DMS79 treated with DMSO at 0.1 percent for 48 hours (cell line): ENCODE measurements at regions not wholly inside any gene's neighbourhood (a gene's known extent, or its start where the extent isn't known, plus 50 kb on each side); places are given as distances from the start of the nearest gene placed in this dataset.
"Not testable (repeated sequence)": the region's sequence is repeated elsewhere in the genome, so short reads cannot be mapped to it uniquely, and the experiment has no call there.

ENCODE experiments used
- DNase-seq: peaks from one replicate; lab custom pipeline; 2025; lab: John Stamatoyannopoulos, UW

DNA sequence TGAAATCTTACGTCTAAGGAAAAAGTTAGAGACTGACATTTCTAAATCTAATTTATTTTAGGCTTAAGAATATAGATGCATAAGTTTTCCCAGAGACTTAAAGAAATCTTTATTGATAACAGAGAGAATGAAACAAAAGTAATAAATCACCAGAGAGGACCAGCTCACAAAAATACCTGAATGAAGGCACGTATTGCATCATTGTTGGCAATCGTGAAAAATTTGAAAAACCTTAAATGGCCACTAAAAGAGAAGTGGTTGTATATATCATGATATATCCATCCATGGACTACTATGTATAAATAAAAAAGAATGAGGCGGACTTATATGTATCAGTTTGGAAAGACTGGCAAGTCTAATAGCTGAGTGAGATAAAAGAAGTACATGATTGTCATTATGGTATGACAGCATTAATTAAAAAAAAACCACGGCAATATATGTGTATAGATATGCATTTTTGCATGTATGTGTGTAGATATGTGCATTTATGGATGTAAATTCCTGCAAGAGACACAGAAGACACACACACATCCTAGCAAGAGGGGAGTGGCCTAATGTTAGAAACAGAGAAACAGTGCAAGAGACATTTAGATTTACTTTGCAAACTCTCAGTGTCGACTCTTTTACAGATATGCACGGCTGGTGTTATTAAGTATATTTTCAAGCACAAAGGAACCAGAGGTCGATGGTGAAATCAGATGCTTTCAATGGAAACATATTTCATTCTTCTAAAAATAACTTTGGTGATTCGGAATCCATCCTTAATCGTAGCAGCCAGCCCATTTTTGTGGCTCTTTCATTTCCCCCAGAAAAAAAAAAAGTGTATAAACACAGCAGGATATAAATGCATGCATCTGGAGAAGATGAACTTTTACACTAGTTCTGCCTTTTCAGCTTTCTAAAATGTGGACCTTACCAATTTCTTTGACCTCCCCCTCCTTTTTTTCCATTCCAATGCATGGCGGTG lies 156.1 kb upstream of the SALL4 start:
- no peak for DNase-seq

DNA sequence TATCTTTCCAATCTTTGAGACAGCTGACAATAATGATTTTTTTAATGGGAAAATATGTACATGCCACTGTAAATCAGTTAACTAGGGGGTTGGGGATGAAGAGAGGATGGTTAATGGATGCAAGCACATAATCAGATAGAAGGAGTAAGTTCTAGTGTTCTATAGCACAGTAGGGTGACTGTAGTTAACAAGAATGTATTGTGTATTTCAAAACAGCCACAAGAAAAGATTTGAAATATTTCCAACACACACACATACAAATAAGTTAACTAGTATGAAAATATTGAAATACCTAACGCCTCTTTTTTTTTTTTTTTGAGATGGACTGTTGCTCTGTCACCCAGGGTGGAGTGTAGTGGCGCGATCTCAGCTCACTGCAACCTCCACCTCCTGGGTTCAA lies 153.4 kb upstream of the SALL4 start:
- DNase-seq: no peak

DNA sequence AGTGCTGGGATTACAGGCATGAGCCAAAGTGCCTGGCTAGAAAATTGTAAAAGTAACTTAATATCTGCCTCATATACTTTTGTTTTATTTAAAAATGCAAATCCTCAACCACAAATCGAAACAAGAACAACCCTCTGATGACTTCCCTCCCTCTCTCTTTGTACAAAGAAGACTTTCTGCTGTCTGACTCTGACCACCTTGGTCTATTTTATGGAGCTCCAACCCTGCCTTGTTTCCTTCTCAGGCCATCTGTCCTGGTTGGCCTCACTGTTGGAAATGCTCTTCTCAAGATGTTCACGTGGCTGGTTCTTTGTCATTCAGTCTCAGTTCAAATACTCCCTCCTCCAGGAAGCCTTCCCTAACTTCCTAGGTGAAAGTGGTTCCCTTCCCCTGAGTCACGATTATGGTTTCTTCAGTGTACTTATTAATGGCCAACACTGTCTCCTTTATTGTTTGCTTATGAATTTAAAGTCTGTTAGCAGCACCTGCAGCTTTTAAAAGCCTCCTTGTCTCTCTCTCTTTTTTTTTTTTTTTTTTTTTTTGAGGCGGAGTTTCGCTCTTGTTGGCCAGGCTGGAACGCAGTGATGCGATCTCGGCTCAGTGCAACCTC lies 151.5 kb upstream of the SALL4 start:
- no peak for DNase-seq

DNA sequence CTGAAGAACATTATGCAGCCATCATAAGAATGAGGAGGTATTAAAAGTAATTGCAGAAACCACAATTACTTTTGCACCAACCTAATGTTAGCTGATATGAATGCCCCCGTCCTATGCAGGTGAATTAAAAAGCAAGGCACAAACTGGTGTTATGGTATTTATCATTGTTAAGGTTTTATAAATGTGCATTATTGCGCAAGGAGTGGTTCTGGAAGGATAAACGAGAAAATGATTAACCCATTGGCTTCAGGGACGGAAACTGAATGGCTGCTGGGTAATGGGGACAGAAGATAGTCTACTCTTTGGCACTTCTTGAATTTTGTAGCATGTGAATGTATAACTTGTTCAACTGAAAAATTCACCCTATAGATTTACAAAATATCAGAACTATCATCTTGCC lies 148.6 kb upstream of the SALL4 start:
- DNase-seq: no peak

DNA sequence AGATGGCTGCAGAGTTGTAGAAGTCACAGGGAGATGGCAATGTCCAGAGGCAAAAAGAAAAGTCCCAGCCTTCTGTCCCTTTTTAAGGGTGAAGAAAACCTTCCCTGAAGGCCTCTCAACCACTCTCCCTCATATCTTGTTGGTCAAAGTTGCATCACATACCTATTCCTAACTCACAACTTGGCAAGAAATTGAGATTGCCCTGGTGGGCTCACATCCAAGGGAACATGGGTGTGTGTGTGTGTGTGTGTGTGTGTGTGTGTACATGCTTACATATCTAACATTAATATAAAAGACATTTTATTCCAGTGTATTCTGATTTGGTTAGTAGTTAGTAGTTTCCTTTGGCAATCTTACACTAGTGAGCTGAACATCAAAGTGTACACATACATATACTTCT lies 144.3 kb upstream of the SALL4 start:
- no peak for DNase-seq

DNA sequence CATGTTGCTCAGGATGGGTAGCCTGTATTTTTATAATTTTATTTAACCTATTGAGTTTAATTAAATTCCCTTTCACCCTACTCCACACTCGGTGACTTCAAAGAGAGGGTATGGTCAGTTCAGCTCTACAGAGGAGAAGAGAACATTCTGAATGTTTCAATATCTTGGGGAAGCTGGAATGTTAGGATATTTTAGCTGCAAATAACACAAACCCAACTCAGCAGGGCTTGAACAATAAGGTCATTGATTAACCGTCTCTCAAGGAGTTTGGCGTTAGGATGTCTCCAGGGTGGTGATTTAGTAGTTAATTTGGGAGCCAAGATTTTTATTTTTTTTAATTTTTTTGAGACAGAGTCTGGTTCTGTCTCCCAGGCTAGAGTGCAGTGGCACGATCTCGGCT lies 143.6 kb upstream of the SALL4 start:
- no peak for DNase-seq

DNA sequence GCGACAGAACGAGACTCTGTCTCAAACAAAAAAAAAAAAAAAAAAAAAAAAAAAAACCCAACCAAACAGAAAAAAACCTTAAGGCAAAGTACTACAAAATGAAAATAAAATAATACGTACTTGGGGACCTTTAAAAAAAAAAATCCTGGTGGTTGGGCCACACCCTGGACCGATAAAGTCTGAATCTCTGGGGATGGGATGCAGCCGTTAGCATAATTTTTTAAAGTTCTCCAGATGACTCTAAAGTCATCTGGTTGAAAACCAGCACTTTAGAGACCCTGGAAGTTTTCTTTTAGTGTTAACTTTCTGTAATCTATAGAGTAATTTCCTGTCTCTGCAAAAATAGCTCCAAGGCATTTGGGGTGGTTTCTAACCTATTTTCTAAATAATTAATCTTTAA lies 142.9 kb upstream of the SALL4 start:
- no peak for DNase-seq

DNA sequence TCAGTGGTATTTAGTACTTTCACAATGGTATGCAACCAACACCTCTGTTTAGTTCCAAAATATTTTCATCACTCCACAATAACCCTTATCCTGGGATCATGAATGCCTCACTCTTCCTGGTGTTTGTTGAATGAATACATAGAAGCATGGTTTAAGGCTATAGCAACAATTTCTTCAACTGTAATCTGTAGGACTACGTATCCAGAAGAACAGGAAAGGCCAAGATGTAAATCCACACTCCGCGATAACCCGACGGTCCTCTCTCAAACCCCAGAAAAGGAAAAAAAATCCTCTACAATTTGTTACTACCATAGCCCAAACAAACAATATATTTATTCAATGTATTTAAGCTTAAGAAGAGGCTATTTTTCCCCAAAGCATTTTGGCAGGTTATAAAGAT lies 141.4 kb upstream of the SALL4 start:
- DNase-seq: no peak

DNA sequence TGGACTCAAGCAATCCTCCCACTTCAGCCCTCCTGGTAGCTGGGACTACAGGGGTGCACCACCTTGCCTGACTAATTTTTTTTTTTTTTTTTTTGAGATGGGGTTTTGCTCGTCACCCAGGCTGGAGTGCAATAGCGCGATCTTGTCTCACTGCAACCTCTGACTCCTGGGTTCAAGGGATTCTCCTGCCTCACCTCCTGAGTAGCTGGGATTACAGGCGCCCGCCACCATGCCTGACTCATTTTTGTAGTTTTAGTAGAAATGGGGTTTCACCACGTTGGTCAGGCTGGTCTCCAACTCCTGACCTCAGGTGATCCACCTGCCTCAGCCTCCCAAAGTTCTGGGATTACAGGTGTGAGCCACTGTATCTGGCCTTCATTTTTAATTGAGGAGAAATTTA lies 141.0 kb upstream of the SALL4 start:
- not testable (repeated sequence) for DNase-seq

DNA sequence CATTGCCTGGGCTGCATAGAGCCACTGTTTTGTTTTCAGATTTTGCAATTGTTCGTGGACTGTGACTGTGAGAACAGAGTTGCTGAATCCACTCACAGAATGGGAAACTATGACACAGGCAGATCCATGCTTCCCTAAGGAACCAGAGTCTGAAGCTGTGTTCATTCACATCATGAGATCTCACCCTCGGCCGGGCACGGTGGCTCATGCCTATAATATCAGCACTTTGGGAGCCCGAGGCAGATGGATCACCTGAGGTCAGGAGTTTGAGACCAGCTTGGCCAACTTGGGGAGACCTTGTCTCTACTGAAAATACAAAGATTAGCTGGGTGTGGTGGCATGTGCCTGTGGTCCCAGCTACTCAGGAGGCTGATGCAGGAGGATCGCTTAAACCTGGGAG lies 139.2 kb upstream of the SALL4 start:
- DNase-seq: no peak

DNA sequence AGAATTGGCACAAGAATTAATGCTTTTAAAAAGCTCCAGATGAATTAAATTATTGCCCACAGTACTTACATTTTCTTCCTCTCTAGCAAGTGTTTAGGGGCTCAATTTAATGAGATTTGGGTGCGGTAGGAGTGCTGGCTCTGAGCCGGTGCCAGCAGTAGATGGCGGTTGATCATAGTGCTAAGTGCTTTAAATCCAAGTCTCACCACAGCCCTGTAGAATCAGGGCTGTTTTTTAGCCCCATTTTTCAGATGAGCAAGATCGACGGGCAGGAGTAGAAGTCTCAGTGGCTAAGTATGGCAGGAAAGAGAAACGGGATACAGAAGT lies 136.9 kb upstream of the SALL4 start:
- DNase-seq: no peak

DNA sequence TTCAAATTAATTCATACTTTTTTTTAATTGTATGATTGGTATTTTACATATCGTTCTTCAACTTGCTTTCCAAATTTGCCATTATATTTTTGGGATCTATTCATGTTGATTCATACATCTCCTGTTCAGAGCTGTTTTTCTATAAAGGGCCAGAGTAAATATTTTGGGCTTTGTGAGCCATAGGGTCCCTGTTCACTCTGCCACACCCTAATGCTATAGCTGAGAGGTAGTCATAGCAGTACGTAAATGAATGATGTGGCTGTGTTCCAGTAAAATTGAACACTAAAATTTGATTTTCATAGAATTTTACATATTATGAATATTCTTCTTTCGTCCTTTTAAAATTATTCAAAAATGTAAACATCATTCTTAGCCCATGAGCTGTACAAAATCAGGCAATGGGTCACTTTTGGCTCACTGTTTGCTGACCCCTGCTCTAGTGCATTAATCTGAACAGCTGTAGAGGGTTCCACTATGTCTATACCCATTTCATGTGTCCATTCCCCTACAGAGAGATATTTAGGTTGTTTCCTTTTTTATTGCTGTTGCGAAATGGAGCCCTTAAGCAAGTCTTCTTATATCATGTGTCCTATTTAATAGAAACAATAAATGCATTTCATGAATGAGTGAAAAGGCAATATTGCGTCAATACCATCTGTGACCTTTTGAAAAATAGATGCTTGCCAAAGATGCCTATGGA lies 136.4 kb upstream of the SALL4 start:
- DNase-seq: no peak

DNA sequence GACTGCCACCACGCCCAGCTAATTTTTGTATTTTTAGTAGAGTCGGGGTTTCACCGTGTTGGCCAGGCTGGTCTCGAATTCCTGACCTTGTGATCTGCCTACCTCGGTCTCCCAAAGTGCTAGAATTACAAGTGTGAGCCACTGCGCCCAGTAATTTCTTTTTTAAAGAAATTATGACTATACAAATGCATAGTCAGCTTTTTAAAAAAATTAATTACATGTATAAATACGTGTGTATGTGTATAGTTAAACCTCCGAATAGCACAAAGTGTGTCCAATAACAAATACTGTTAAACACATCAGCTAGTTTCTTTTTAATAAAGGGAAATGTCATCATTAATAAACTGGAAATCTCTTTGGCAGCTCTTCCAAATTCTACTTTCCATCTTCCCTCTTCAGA lies 135.5 kb upstream of the SALL4 start:
- DNase-seq: no peak

DNA sequence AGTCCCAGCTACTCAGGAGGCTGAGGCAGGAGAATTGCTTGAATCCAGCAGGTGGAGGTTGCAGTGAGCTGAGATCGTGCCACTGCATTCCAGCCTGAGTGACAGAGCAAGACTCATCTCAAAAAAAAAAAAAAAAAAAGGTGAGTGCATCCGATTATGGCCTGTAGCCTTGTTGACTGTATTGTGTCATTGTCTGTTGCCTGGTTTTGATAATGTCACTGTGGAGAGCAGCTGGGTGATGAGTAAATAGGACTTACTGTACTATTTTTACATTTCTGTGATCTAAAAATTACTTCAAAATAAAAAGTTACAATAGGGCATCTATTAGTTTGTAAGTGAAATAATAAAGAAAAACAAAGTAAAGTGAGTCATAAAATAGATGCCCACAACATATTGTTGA lies 134.1 kb upstream of the SALL4 start:
- no peak for DNase-seq

DNA sequence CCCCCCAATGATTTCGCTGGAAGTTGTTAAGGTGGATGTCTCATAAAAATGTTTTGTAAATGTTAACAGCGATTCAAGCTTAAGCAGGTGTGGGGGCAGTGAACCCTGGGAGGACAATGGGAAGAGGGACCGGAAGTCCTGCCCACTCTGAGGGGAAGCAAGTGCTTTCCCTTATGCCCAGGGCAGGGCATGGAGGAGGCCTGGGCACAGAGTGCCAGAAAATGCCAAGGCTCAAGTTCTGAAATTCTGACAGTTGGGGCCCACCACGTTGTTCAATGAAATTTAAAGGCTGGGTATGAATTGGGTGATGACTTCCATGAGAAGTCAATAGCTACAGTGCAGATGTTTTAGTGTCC lies 132.7 kb upstream of the SALL4 start:
- no peak for DNase-seq

DNA sequence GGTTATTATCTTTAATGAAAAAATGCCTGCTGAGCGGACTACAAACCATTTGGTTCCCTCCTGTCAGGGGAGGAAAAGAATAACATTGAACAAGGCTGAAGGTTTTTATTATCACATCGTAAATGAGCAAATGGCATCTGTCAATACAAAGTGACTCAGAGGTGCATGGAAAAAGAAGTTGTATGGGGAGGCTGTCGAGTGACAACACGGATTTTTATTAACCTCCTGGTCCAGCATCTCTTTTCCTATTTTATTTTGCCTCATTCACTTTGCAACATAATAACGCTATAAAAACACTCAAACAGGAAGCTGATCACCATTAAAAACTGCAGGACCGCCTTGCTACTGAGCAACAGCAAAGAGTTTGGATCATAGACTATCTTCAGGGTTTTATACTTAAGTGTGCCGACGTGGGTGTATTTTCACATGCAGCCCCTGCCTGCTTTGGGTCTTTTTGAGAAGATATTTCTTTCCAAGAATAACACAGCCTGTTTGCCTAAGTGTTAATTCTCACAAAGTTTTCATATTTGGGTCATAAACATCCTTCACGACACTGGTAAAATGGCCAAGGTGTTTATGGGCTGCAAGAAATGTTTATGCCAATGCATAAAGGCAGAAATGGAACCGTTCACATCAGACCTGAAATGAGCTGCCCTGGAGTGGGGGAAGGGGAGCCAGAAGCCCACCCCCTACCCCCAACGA lies 132.1 kb upstream of the SALL4 start:
- no peak for DNase-seq

DNA sequence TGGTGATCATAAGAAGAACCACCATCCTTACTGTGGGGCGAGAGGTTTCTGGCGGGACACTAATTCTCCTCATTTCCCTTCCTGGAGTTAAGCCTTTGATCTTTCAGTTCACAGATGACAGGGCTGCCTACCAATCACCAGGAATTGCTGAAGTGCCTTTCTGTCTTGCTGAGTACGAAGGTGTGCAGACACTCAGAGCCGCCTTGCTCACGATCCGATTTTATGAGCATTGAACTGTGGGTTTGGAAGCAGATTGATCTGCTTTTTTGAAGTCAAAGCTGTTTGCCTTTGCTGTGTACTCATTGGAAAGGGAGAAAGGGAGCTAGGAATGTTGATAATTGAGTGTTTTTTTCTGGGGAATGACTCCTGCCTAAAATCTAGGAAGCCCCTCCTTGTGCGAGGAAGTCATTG lies 129.1 kb upstream of the SALL4 start:
- no peak for DNase-seq

DNA sequence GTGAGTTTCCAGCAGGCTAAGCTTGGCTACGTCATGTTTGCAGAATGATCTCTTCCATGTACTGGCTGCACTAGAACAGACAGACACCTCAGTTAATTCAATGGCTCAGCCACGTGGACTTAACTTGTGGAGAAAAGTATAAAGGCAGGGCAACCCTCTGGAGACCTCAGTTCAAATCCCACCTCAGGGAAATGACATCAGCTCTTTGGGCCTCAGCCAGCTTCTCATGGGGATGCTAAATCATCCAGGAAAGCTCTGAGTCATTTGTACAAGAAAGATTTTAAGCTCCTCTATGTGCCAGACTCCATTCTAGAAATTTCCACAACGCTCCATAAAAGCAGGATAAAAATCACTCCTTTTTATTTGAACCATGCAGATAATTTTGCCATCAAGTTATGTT lies 128.5 kb upstream of the SALL4 start:
- no peak for DNase-seq

DNA sequence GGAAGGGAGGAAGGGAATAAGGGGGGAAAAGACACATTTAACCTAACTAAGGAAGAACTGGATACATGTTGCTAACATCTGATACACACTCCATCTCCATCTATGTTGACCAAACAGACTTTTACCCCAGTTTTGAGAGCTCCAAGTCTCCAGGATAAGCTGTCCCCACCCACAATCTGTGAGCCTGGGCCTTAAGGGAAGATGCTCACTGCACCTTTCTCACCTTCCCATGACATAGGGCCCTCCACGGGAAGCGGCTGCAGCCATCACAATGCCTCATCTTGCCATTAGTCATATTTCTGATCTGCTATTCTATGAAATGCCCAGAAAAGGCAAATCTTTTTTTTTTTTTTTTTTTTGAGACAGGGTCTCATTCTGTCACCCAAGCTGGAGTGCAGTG lies 126.6 kb upstream of the SALL4 start:
- no peak for DNase-seq

DNA sequence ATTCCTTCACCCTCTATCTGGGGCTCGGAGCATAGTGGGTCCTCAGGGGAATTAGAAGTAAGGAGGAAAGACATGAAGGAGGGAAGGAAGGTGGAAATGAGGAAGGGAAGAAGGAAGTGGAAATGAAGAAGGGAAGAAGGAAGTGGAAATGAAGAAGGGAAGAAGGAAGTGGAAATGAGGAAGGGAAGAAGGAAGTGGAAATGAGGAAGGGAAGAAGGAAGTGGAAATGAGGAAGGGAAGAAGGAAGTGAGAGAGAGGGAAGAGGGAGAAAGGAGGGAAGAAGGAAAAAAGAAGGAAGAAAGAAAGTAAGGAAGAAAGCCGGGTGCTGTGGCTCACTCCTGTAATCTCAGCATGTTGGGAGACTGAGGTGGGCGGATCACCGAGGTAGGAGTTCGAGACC lies 125.6 kb upstream of the SALL4 start:
- DNase-seq: not testable (repeated sequence)

DNA sequence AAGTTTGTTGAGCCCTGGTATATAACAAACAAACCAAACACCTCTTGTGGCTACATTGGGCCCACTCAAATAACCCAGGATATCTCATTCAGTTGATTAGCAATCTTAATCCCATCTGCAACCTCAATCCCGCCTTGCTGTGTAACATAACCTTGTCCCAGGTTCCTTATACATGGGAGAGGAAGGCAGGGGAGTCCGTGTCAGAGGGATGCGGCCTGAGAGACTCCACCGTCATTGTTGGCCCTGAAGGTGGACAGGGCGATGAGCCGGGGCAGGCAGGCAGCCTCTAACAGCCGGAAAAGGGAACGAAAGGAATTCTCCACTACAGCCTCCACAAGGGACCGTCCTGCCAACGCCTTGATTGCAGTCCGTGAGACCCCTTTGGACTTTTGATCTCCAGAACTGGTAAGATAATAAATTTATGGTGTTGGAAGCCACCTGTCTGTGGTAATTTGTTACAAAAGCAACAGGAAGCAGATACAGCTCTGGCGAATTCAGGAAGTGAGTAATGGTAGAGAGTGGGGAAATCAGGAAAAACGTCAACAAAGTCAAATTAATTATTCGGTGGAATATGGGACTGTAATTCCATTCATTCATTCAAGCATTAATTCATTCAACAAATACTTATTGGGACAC lies 124.5 kb upstream of the SALL4 start:
- DNase-seq: no peak

DNA sequence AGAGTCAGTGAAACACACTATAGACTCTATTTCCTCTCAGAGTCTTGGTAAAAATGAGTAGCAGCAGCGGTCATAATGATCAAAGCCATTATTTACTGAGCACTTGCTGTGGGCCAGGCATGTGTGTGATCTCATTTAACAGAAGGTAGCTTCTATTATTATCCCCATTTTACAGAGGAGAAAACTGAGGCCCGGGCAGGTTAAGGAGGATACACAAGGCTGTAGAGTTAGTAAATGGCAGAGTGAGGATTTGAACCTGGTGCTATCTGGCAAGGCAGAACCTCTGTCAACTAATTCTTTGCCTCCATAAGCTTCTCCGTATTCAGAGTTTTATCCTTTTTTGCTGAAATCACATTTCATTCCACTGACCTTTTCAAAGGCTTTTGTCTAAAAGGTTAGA lies 122.2 kb upstream of the SALL4 start:
- no peak for DNase-seq
